ENCODE measurements at regions not wholly inside any gene's neighbourhood (a gene's known extent, or its start where the extent isn't known, plus 50 kb on each side); places are given as distances from the start of the nearest gene placed in this dataset.

DNA sequence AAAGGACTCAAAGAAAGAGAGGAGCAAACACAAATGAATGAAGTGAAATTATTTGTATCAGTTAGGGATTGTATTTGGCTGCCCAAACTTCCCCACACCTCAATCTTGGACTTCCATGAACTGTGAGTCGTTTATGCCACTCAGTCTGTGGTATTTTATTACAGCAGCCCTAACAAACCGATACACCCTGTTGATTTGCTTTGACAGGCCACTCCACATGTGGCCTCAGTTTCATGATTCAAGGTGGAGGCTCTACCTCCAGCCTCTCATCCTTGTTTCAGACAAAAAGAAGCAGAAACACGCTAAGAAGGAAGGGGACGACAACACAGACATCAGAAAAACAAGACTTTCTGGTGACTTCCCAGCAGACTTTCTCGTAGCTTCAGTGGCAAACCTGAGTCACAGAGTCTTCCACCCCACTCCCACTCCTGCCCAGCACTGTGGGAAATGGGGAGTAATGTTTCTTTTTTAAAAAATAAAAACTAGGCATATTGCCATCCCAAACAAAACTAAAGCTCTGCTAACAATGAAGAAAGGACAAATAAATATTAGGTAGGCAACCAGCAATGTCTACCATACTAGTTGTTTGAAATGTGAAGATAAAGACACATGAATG lies 52.2 kb upstream of the ABCA1 start:
- H3K4me1 Mint-ChIP-seq = peaks cover 30% of the 10 kb centered on the region

DNA sequence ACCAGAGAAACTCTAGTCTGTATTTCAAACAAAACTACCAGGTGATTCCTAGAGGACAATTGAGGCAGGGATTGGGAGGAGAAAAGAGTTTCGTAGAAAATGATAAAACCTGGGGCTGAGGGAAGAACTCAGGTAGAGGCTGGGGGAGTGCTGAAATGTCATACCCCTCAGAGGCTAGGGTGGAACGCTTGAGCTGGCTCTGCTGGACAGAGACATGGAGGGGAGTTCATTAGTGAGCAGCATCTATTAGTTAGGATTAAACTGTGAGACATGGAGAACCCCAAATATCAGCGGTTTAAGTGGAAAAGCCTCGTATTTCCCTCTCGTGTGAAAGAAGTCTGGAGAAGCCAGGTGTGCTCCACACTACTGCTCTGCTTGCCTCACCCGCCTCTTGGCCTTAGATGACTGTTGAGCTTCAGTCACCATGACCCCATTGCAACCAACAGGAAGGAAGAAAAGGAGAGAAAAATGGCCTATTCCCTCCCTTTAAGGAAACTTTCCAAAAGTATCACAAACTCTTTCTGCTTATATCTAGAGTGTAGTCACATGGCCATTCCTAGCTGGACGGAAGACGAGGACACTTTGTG lies 53.7 kb upstream of the ABCA1 start:
- H3K27ac Mint-ChIP-seq = no peak overlapping the region
- CTCF ChIA-PET = interaction anchor here (0.9 to 1.7 kb wide), 4 partner anchors 8 to 158 kb away, joined by 3 to 6 read pairs (median 4); no protein-coding TSS in a partner anchor
- H3K4me1 Mint-ChIP-seq = peaks cover 33% of the 10 kb centered on the region

More for the DNA sequence above, 52.2 kb upstream of the ABCA1 start:
- Mint-ChIP-seq H3K4me3 (no peak overlapping the region), H3K27ac (peak overlapping the region; percentile 62), H3K27me3 (peaks cover 11% of the 10 kb centered on the region), H3K36me3 (ENCODE audit: low read depth) (no peaks in the 10 kb centered on the region), H3K9me3 (ENCODE audit: low read depth) (no peaks in the 10 kb centered on the region)
- ChIA-PET POLR2A (no interaction called here), CTCF (no interaction called here)
- peak; percentile 31 for ATAC-seq
- intact Hi-C loops (cut with DNase I, micrococcal nuclease) = no loop called here
- DNase-seq = peak; percentile 39

DNA sequence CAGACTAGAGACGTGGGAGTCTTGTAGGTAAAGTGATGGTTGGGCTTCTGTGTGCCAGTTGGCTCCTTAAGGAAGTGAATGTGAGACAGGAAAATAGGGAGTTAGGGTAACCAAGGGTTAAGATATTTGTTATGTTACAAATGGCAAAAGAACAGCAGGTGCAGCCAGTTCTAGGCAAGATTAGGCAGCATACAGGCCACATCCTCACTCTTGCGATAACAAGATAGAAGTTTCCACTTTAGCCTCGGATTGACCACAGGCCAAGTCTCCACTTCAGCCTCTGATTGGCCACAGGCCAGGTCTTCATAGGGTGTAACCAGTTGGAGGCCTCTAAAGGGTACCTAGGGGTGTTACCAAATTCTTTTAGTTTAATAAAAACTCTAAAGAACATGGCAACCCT lies 54.6 kb upstream of the ABCA1 start:
- Mint-ChIP-seq H3K4me3 (no peak overlapping the region), H3K36me3 (ENCODE audit: low read depth) (no peaks in the 10 kb centered on the region), H3K9me3 (ENCODE audit: low read depth) (no peaks in the 10 kb centered on the region), H3K27ac (no peak overlapping the region), H3K4me1 (peaks cover 33% of the 10 kb centered on the region), H3K27me3 (peaks cover 12% of the 10 kb centered on the region)
- CTCF ChIA-PET = interaction anchor here (1.1 to 1.7 kb wide), 3 partner anchors 9 to 120 kb away, joined by 3 to 5 read pairs (median 3); no protein-coding TSS in a partner anchor
- no peak for ATAC-seq
- no peak for DNase-seq
- POLR2A ChIA-PET = no interaction called here
- intact Hi-C loops (cut with DNase I, micrococcal nuclease) = no loop called here

More for the DNA sequence above, 53.7 kb upstream of the ABCA1 start:
- intact Hi-C loops (cut with DNase I, micrococcal nuclease) = no loop called here
- POLR2A ChIA-PET = interaction anchor here (0.5 to 0.7 kb wide), 2 partner anchors 17 to 23 kb away, joined by 3 to 12 read pairs; no protein-coding TSS in a partner anchor
- H3K9me3 Mint-ChIP-seq (ENCODE audit: low read depth) = no peaks in the 10 kb centered on the region
- no peaks in the 10 kb centered on the region for H3K36me3 Mint-ChIP-seq (ENCODE audit: low read depth)
- H3K27me3 Mint-ChIP-seq = peaks cover 9% of the 10 kb centered on the region
- no peak for ATAC-seq
- no peak for DNase-seq
- H3K4me3 Mint-ChIP-seq = no peak overlapping the region

DNA sequence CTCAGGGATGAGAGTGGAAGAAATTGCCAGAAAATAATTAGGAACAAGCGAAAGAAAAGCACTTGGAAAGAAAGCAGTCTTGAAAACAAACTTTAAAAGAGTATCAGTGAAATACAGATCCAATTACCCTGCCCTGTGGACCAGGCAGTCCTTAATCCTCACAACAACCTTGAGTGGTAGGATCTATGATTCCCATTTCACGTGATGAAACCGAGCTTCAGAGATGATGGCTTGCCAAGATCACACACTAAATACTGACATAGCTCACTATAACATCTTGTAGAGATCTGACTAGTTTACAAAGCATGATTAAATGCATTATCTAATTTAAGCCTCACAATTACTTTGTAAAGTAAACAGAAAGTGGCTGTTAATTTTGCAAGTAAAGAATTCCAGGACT lies 55.5 kb upstream of the ABCA1 start:
- H3K36me3 Mint-ChIP-seq (ENCODE audit: low read depth) = no peaks in the 10 kb centered on the region
- POLR2A ChIA-PET = no interaction called here
- H3K27ac Mint-ChIP-seq = no peak overlapping the region
- ATAC-seq (no peak), DNase-seq (no peak)
- CTCF ChIA-PET = no interaction called here
- intact Hi-C loops (cut with DNase I, micrococcal nuclease) = no loop called here
- H3K27me3 Mint-ChIP-seq = peaks cover 14% of the 10 kb centered on the region
- H3K4me1 Mint-ChIP-seq = peaks cover 33% of the 10 kb centered on the region
- H3K4me3 Mint-ChIP-seq = no peak overlapping the region
- no peaks in the 10 kb centered on the region for H3K9me3 Mint-ChIP-seq (ENCODE audit: low read depth)

DNA sequence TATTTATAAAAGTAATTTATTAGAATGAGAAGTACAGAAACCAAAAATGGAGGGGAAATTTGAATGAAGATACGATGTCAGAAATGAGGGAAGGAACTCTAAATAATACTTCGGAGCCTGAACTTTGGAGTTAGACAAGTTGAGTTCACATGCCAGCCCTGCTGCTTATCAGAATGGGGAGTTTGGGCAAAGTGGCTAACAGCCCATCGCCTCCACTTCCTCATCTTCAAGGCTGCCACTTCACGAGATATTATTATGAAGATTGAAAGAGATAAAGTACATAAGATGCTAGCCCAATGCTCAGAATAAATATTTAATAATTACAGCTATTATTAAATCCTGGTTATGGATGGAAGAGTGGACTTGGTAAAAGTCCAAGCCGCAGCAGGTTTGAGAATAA lies 56.2 kb upstream of the ABCA1 start:
- no peak overlapping the region for H3K4me3 Mint-ChIP-seq
- no peaks in the 10 kb centered on the region for H3K9me3 Mint-ChIP-seq (ENCODE audit: low read depth)
- DNase-seq (no peak), ATAC-seq (no peak)
- ChIA-PET POLR2A (no interaction called here), CTCF (interaction anchor here (1.0 kb wide), 1 partner anchor 12 kb away, joined by 3 read pairs; no protein-coding TSS in a partner anchor)
- peaks cover 33% of the 10 kb centered on the region for H3K4me1 Mint-ChIP-seq
- no peaks in the 10 kb centered on the region for H3K36me3 Mint-ChIP-seq (ENCODE audit: low read depth)
- no peak overlapping the region for H3K27ac Mint-ChIP-seq
- H3K27me3 Mint-ChIP-seq = peaks cover 18% of the 10 kb centered on the region
- intact Hi-C loops (cut with DNase I, micrococcal nuclease) = no loop called here

DNA sequence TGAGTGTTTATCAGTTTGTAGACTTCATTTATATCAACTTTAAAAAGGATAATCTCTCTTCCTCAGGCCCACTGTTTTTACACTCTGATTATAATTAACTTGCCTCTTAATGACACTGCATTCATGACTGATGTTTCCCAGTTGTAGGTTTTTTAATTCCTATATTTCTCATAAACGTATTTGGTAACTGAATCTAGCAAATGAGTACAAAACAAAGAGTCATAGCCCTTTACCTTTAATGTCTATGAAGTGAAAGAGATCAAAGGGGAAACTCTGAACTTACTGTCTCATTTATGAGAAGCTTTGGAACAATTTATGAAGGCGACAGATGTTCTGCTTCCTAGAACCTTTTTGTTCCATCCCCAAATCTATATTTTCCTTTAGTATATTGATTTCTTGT lies 56.6 kb upstream of the ABCA1 start:
- Mint-ChIP-seq H3K9me3 (ENCODE audit: low read depth) (no peaks in the 10 kb centered on the region), H3K4me3 (no peak overlapping the region), H3K27ac (peak overlapping the region; percentile 80), H3K36me3 (ENCODE audit: low read depth) (no peaks in the 10 kb centered on the region), H3K4me1 (peaks cover 33% of the 10 kb centered on the region), H3K27me3 (peaks cover 20% of the 10 kb centered on the region)
- CTCF ChIA-PET = interaction anchor here (0.7 to 1.7 kb wide), 6 partner anchors 11 to 42 kb away, joined by 3 to 5 read pairs (median 4); no protein-coding TSS in a partner anchor
- ATAC-seq (peak; percentile 81), DNase-seq (no peak)
- intact Hi-C loops (cut with DNase I, micrococcal nuclease) = no loop called here
- POLR2A ChIA-PET = interaction anchor here (1.3 kb wide), 1 partner anchor 23 kb away, joined by 6 read pairs; no protein-coding TSS in a partner anchor

DNA sequence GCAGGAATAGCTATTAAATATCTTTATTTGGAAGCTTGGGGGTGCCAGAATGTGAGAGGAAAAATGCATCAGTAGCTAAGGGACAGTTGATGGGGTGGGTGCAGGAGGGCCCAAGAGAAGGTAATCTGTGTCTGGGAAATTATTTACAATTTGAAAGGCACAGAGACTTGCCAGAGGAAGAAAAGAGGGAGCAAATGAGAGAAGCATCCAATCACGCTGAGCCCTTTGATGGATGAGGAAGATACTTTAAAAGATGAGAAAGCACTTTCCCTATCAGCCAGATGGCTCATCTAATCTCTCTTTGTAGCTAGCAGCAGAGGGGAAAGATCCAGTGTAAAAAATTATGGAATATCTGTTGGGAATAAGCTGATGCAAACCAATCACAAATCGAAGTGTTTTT lies 57.0 kb upstream of the ABCA1 start:
- POLR2A ChIA-PET = interaction anchor here (1.3 kb wide), 1 partner anchor 24 kb away, joined by 6 read pairs; no protein-coding TSS in a partner anchor
- intact Hi-C loops (cut with DNase I, micrococcal nuclease) = no loop called here
- H3K9me3 Mint-ChIP-seq (ENCODE audit: low read depth) = no peaks in the 10 kb centered on the region
- peak overlapping the region; percentile 80 for H3K27ac Mint-ChIP-seq
- peak; percentile 33 for ATAC-seq
- DNase-seq = no peak
- H3K27me3 Mint-ChIP-seq = peaks cover 20% of the 10 kb centered on the region
- H3K4me3 Mint-ChIP-seq = no peak overlapping the region
- CTCF ChIA-PET = interaction anchor here (0.7 to 1.7 kb wide), 6 partner anchors 11 to 43 kb away, joined by 3 to 5 read pairs (median 4); no protein-coding TSS in a partner anchor
- H3K4me1 Mint-ChIP-seq = peaks cover 29% of the 10 kb centered on the region
- H3K36me3 Mint-ChIP-seq (ENCODE audit: low read depth) = no peaks in the 10 kb centered on the region

DNA sequence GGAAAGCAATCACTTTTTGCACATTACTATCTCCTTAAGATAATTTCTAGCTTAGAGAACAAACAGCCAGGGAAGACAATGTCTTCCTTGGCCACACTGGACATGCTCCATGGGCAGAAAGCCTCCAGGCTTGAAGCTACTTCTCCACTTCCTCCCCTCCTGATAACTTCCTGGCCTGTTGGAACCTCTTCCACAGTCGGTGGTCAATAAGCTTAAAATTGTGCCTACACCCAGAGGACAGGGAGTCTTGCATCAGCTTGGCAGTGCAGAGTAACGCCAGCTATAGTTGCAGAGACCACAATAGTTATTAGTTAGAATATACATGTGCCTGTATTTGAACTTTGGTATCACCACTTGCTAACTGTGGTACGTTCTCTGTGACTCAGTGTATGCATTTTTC lies 58.1 kb upstream of the ABCA1 start:
- no peaks in the 10 kb centered on the region for H3K36me3 Mint-ChIP-seq (ENCODE audit: low read depth)
- no peak overlapping the region for H3K27ac Mint-ChIP-seq
- H3K4me3 Mint-ChIP-seq = no peak overlapping the region
- H3K27me3 Mint-ChIP-seq = peaks cover 20% of the 10 kb centered on the region
- no peaks in the 10 kb centered on the region for H3K9me3 Mint-ChIP-seq (ENCODE audit: low read depth)
- no peak for DNase-seq
- no peak for ATAC-seq
- CTCF ChIA-PET = interaction anchor here (1.7 kb wide), 1 partner anchor 21 kb away, joined by 4 read pairs; no protein-coding TSS in a partner anchor
- POLR2A ChIA-PET = no interaction called here
- peaks cover 30% of the 10 kb centered on the region for H3K4me1 Mint-ChIP-seq
- intact Hi-C loops (cut with DNase I, micrococcal nuclease) = no loop called here

DNA sequence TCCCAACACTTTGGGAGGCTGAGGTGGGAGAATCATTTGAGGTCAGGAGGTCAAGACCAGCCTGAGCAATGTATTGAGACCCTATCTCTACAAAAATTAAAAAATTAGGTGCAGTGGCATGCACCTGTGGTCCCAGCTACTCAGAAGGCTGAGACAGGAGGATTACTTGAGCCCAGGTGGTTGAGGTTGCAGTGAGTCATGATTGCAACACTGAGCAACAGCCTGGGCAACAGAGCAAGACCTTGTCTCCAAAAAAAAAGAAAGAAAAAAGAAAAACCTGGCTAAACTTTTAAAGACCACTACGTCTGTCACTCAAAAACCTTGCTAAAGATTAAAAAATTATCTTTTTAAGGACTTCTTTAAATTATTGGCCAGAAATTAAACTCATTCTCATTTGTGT lies 59.8 kb upstream of the ABCA1 start:
- Mint-ChIP-seq H3K4me1 (peaks cover 42% of the 10 kb centered on the region), H3K27ac (no peak overlapping the region), H3K4me3 (no peak overlapping the region), H3K36me3 (ENCODE audit: low read depth) (no peaks in the 10 kb centered on the region), H3K27me3 (peaks cover 22% of the 10 kb centered on the region), H3K9me3 (ENCODE audit: low read depth) (no peaks in the 10 kb centered on the region)
- ATAC-seq = no peak
- POLR2A ChIA-PET = no interaction called here
- CTCF ChIA-PET = no interaction called here
- intact Hi-C loops (cut with DNase I, micrococcal nuclease) = no loop called here
- DNase-seq = no peak

DNA sequence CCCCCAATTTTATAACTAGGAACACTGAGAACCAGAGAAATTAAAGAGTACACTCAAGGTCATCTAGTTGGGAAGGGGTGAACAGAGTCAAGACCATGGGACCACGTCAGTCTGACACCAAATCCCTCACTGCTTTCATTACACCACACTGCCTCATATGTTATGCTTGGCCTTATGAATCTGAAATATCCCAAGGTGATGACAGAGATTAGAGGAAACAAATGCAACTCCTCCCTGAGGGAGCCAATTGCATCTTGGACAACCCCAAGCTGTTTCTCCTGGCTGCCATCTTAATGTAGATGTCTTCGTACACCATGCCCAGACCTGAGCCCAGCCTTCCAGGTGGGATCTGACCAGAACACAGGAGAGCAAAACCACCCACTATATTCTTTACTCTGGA lies 60.6 kb upstream of the ABCA1 start:
- Mint-ChIP-seq H3K4me3 (peak overlapping the region; percentile 3), H3K27ac (no peak overlapping the region), H3K36me3 (ENCODE audit: low read depth) (peaks cover 4% of the 10 kb centered on the region), H3K9me3 (ENCODE audit: low read depth) (no peaks in the 10 kb centered on the region), H3K4me1 (peaks cover 46% of the 10 kb centered on the region), H3K27me3 (peaks cover 25% of the 10 kb centered on the region)
- ChIA-PET POLR2A (no interaction called here), CTCF (no interaction called here)
- intact Hi-C loops (cut with DNase I, micrococcal nuclease) = no loop called here
- DNase-seq (no peak), ATAC-seq (no peak)

DNA sequence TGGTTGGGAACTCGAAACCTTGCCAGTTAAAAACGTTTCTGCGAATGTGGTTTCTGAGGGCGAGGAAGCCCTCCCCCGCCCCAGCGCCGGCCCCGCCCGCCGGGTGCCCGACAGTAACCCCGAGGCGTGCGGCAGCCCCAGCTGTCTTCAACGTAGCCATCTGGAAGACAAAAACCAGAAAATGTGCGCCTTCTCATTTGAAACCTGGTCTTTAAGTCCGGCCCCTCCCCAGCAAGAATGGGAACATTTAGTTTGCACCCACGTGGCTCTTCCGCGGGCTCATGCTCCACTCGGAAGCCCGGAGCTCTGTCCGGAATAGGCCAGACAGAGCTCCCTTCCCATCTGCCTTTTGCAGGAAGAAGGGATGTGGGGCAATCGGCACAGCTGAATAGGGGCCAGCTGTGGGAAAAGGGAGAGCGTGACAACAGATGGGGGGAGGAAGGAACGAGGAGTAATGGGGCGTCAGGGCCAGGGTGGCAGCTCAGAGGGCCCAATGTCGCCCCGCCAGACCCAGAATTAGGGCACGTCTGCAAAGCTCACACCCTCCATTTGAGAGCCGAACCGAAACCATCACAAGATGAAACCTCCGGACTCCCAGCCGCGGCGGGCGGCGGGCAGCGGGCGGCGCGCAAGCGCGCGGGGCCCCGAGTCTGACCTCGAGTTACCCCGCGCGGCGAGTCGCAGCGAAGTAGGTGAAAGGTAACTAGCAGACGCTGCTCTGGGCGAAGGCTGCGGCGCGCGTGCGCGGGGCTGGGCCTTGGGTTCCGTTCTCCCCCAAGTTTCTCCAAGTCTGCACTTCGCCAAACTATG lies 63.4 kb upstream of the ABCA1 start:
- H3K27me3 Mint-ChIP-seq = peaks cover 29% of the 10 kb centered on the region
- intact Hi-C loops (cut with DNase I, micrococcal nuclease) = loop anchor here (1.0 to 10.0 kb wide), 14 partner anchors 16 to 415 kb away; partner anchors contain the start of gene SLC44A1 (in 1 of the 2)
- H3K9me3 Mint-ChIP-seq (ENCODE audit: low read depth) = no peaks in the 10 kb centered on the region
- peak overlapping the region; percentile 98 for H3K27ac Mint-ChIP-seq
- CTCF ChIA-PET = interaction anchor here (0.8 to 1.4 kb wide), 7 partner anchors 9 to 329 kb away, joined by 3 to 5 read pairs (median 3); no protein-coding TSS in a partner anchor
- H3K36me3 Mint-ChIP-seq (ENCODE audit: low read depth) = peaks cover 4% of the 10 kb centered on the region
- peak overlapping the region; percentile 80 for H3K4me3 Mint-ChIP-seq
- ATAC-seq (peak; percentile 73), DNase-seq (peak; percentile 93)
- POLR2A ChIA-PET = interaction anchor here (0.6 to 2.3 kb wide), 7 partner anchors 23 to 365 kb away, joined by 3 to 16 read pairs (median 3); partner anchors contain the start of genes ABCA1 and SLC44A1
- H3K4me1 Mint-ChIP-seq = peaks cover 37% of the 10 kb centered on the region
